H1 (cell line): ENCODE measurements at regions not wholly inside any gene's neighbourhood (a gene's known extent, or its start where the extent isn't known, plus 50 kb on each side); places are given as distances from the start of the nearest gene placed in this dataset.

Experiments
- CTCF ChIA-PET: fragments of 300-600 bp; sonication (Branson Sonifier 250); formaldehyde crosslinking; loops from one replicate; lab custom pipeline; 2021; ENCODE audit not compliant: partially characterized antibody; lab: Charles Lee
- POLR2A ChIA-PET: fragments of 300-600 bp; sonication (Branson Sonifier 250); formaldehyde crosslinking; loops from one replicate; lab custom pipeline; 2021; ENCODE audit warnings: inconsistent platforms; ENCODE audit not compliant: partially characterized antibody; lab: Charles Lee
- DNase-seq, 2 experiments: peaks; one replicate each; pipeline versions ENCODE4 v3.0.0 to v3.0.0-alpha.2; 2010 to 2022; ENCODE audit warnings: low spot score in 2 of 2, low read depth in 1 of 2, mixed read lengths in 1 of 2
- FAIRE-seq: peaks from 2 replicates; lab custom pipeline; 2011; peaks lifted over from hg19 to GRCh38; lab: Jason Lieb, UNC
- H2AFZ ChIP-seq: 2 replicates; pipeline ENCODE4 v1.8.1; 2012; ENCODE audit warnings: low read length, inconsistent platforms
- H2AK5ac ChIP-seq: 2 replicates; pipeline ENCODE4 v1.6.1; 2013; ENCODE audit warnings: low read depth, low read length
- H2BK120ac ChIP-seq: replicated peaks from 2 replicates; pipeline ENCODE3; 2013; ENCODE audit warnings: low read depth, low read length, inconsistent platforms
- H2BK12ac ChIP-seq: 2 replicates; pipeline ENCODE4 v1.6.1; 2013; ENCODE audit warnings: low read depth, low read length
- H2BK15ac ChIP-seq: 2 replicates; pipeline ENCODE4 v1.6.1; 2013; ENCODE audit warnings: low read length
- H2BK20ac ChIP-seq: 2 replicates; pipeline ENCODE4 v1.6.1; 2013; ENCODE audit warnings: low read length
- H2BK5ac ChIP-seq: 2 replicates; pipeline ENCODE4 v1.6.1; 2013; ENCODE audit warnings: low read depth, low read length
- H3K14ac ChIP-seq: 2 replicates; pipeline ENCODE4 v1.6.1; 2013; ENCODE audit warnings: inconsistent platforms; ENCODE audit not compliant: insufficient read length
- H3K18ac ChIP-seq: 2 replicates; pipeline ENCODE4 v1.6.1; 2013; ENCODE audit warnings: low read length; ENCODE audit errors: extremely low read depth
- H3K23ac ChIP-seq: 2 replicates; pipeline ENCODE4 v1.6.1; 2013; ENCODE audit warnings: inconsistent platforms; ENCODE audit not compliant: insufficient read length
- H3K23me2 ChIP-seq: 2 replicates; pipeline ENCODE4 v1.6.1; 2013; ENCODE audit warnings: low read depth, low read length
- H3K27ac ChIP-seq: 2 replicates; pipeline ENCODE4 v1.6.1; 2011; ENCODE audit warnings: low read depth, low read length, inconsistent platforms
- H3K27me3 ChIP-seq, 4 experiments: replicated peaks in 1 of 4; 1 replicate in 1 of 4; 2 replicates in 3 of 4; pipeline versions ENCODE4 v1.6.1 to v1.8.1; 2011 to 2013; ENCODE audit warnings: low read length in 3 of 4, mild to moderate bottlenecking in 3 of 4, inconsistent platforms in 2 of 4, mixed read lengths in 2 of 4, moderate library complexity in 1 of 4; ENCODE audit not compliant: control insufficient read depth in 3 of 4, insufficient read depth in 3 of 4; ENCODE audit errors: extremely low read depth in 1 of 4
- H3K36me3 ChIP-seq, 4 experiments: 2 replicates each; pipeline versions ENCODE4 v1.6.1 to v1.8.1; 2011 to 2013; ENCODE audit warnings: mild to moderate bottlenecking in 4 of 4, low read length in 3 of 4, moderate library complexity in 2 of 4, control low read depth in 1 of 4, inconsistent platforms in 1 of 4; ENCODE audit not compliant: insufficient read depth in 4 of 4, control insufficient read depth in 2 of 4
- H3K4ac ChIP-seq: replicated peaks from 2 replicates; pipeline ENCODE3; 2013; ENCODE audit warnings: low read length, low read depth, mixed read lengths, inconsistent platforms; ENCODE audit not compliant: insufficient read length
- H3K4me1 ChIP-seq, 4 experiments: replicated peaks in 1 of 4; 1 replicate in 1 of 4; 2 replicates in 3 of 4; pipeline versions ENCODE4 v1.6.1 to v1.8.1; 2011 to 2013; ENCODE audit warnings: low read length in 3 of 4, inconsistent platforms in 2 of 4, mixed read lengths in 1 of 4; ENCODE audit not compliant: insufficient read depth in 4 of 4, control insufficient read depth in 3 of 4
- H3K4me2 ChIP-seq, 2 experiments: 2 replicates each; pipeline versions ENCODE4 v1.6.1 to v1.8.1; 2011 to 2013; ENCODE audit warnings: low read depth in 2 of 2, low read length in 2 of 2, control low read depth in 1 of 2, inconsistent platforms in 1 of 2, mild to moderate bottlenecking in 1 of 2; ENCODE audit not compliant: insufficient read depth in 1 of 2
- H3K4me3 ChIP-seq, 4 experiments: fragments of 200-600, 300-600 bp in 1 of 4; sonication (generic), shearing (Covaris generic), sonication (Bioruptor Twin) in 1 of 4; 2 replicates each; pipeline versions ENCODE4 v1.5.1 to v1.8.1; 2011 to 2016; ENCODE audit warnings: low read length in 4 of 4, low read depth in 3 of 4, control low read depth in 2 of 4, inconsistent platforms in 2 of 4, mild to moderate bottlenecking in 2 of 4, mixed read lengths in 1 of 4, moderate library complexity in 1 of 4; ENCODE audit not compliant: insufficient read depth in 2 of 4; ENCODE audit errors: extremely low read depth in 1 of 4
- H3K56ac ChIP-seq: replicated peaks from 2 replicates; pipeline ENCODE3; 2013; ENCODE audit warnings: low read depth, mild to moderate bottlenecking, mixed read lengths, low read length, inconsistent platforms; ENCODE audit not compliant: insufficient read length
- H3K79me1 ChIP-seq: 2 replicates; pipeline ENCODE4 v1.6.1; 2013; ENCODE audit warnings: low read depth, low read length, control low read depth
- H3K79me2 ChIP-seq, 2 experiments: 2 replicates each; pipeline versions ENCODE4 v1.6.1 to v1.8.1; 2012 to 2013; ENCODE audit warnings: low read length in 2 of 2, mild to moderate bottlenecking in 2 of 2, inconsistent platforms in 1 of 2; ENCODE audit not compliant: insufficient read depth in 2 of 2, control insufficient read depth in 1 of 2
- H3K9ac ChIP-seq, 4 experiments: replicated peaks in 1 of 4; 1 replicate in 1 of 4; 2 replicates in 3 of 4; pipeline versions ENCODE4 v1.6.1 to v1.8.1; 2011 to 2013; ENCODE audit warnings: low read depth in 3 of 4, low read length in 3 of 4, control low read depth in 2 of 4, mild to moderate bottlenecking in 2 of 4, moderate library complexity in 2 of 4, inconsistent platforms in 1 of 4; ENCODE audit errors: extremely low read depth in 1 of 4
- H3K9me3 ChIP-seq, 2 experiments: 2 replicates each; pipeline versions ENCODE4 v1.6.1 to v1.8.1; 2012 to 2013; ENCODE audit warnings: mild to moderate bottlenecking in 2 of 2, moderate library complexity in 2 of 2, control low read depth in 1 of 2, inconsistent platforms in 1 of 2, low read depth in 1 of 2, low read length in 1 of 2, mixed read lengths in 1 of 2; ENCODE audit not compliant: insufficient read depth in 2 of 2
- H4K20me1 ChIP-seq, 2 experiments: replicated peaks in 1 of 2; 2 replicates each; pipeline versions ENCODE3 to v1.8.1; 2011 to 2013; ENCODE audit warnings: inconsistent platforms in 2 of 2, low read length in 2 of 2, mild to moderate bottlenecking in 1 of 2; ENCODE audit not compliant: insufficient read depth in 2 of 2, control insufficient read depth in 1 of 2
- H4K5ac ChIP-seq: 2 replicates; pipeline ENCODE4 v1.6.1; 2013; ENCODE audit warnings: low read length, low read depth, mixed read lengths, inconsistent platforms; ENCODE audit not compliant: insufficient read length
- H4K8ac ChIP-seq: 2 replicates; pipeline ENCODE4 v1.8.0; 2013; ENCODE audit warnings: mild to moderate bottlenecking, moderate library complexity, low read length, inconsistent platforms; ENCODE audit not compliant: insufficient read depth; ENCODE audit errors: extremely low read depth
- H4K91ac ChIP-seq: replicated peaks from 2 replicates; pipeline ENCODE3; 2013; ENCODE audit warnings: low read length, mixed read lengths, inconsistent platforms; ENCODE audit not compliant: insufficient read length
- BCL11A ChIP-seq, 2 experiments: IDR thresholded peaks; one replicate each; pipeline ENCODE4 v1.6.1; 2011; ENCODE audit warnings: low read depth in 2 of 2, low read length in 2 of 2, mild to moderate bottlenecking in 2 of 2
- EP300 ChIP-seq, 2 experiments: IDR thresholded peaks; 1 replicate in 1 of 2; 2 replicates in 1 of 2; pipeline ENCODE4 v1.6.1; 2011 to 2012; ENCODE audit warnings: low read depth in 2 of 2, low read length in 2 of 2, mild to moderate bottlenecking in 2 of 2, borderline replicate concordance in 1 of 2, inconsistent platforms in 1 of 2, moderate library complexity in 1 of 2
- RAD21 ChIP-seq, 2 experiments: IDR thresholded peaks in 1 of 2; conservative IDR thresholded peaks in 1 of 2; 2 replicates each; pipeline ENCODE4 v1.6.1; 2011; ENCODE audit warnings: low read depth in 2 of 2, low read length in 2 of 2, improper control_type of control experiment in 1 of 2, inconsistent platforms in 1 of 2, mild to moderate bottlenecking in 1 of 2, moderate library complexity in 1 of 2
- WGBS, 2 experiments: shearing (Covaris generic) in 1 of 2; methylation state at CpG; one replicate each; pipeline versions ENCODE4 v1.1.6 to v1.1.7; 2013 to 2015; ENCODE audit warnings: low lambda C conversion rate in 2 of 2, mixed read lengths in 2 of 2, inconsistent platforms in 1 of 2, low coverage in 1 of 2, missing lambda C conversion rate in 1 of 2; ENCODE audit not compliant: insufficient replicate concordance in 2 of 2, insufficient coverage in 1 of 2, insufficient read length in 1 of 2; ENCODE audit errors: extremely low coverage in 1 of 2, missing lambda C conversion rate in 1 of 2; 5-methylcytosine and 5-hydroxymethylcytosine counted together

- no peak overlapping the region for H2AK5ac ChIP-seq
- ChIA-PET CTCF (interaction anchor here (0.5 to 1.0 kb wide), 2 partner anchors 13 to 313 kb away, joined by 3 read pairs; no protein-coding TSS in a partner anchor), POLR2A (no interaction called here)
- no peak overlapping the region for H3K18ac ChIP-seq
- H3K36me3 ChIP-seq = no peaks in the 10 kb centered on the region
- no peak overlapping the region for H3K14ac ChIP-seq
- no peak overlapping the region for H3K27ac ChIP-seq
- no peak overlapping the region for H4K8ac ChIP-seq
- no peak overlapping the region for H3K4me3 ChIP-seq
- H3K56ac ChIP-seq = no peak overlapping the region
- H3K9me3 ChIP-seq = no peaks in the 10 kb centered on the region; a peak in 1 of 4 replicates
- 95% methylated on average over 1 of the region's 1 CpG; no CpG with 5 or more reads in 1 of the 2 experiments for WGBS, 2 experiments
- H2BK12ac ChIP-seq = no peak overlapping the region
- H3K79me2 ChIP-seq = no peaks in the 10 kb centered on the region
- no peaks in the 10 kb centered on the region for H3K79me1 ChIP-seq
- no peak overlapping the region for H2BK20ac ChIP-seq
- no peak overlapping the region for H4K5ac ChIP-seq
- FAIRE-seq = no peak
- no peak overlapping the region for H3K4ac ChIP-seq
- H2AFZ ChIP-seq = no peak overlapping the region
- no peaks in the 10 kb centered on the region for H3K4me1 ChIP-seq
- no peak overlapping the region for H2BK5ac ChIP-seq
- no peak for DNase-seq
- no peaks in the 10 kb centered on the region for H3K23me2 ChIP-seq
- no peak overlapping the region for H2BK120ac ChIP-seq
- no peak overlapping the region for H3K23ac ChIP-seq
- no peak overlapping the region for H3K4me2 ChIP-seq
- H2BK15ac ChIP-seq = no peak overlapping the region
- no peaks in the 10 kb centered on the region for H4K20me1 ChIP-seq
- TF ChIP-seq BCL11A (IDR thresholded peaks at IDR 0.05; ENCODE audit: low read depth in 2 of 2, low read length in 2 of 2) (no peak), RAD21 (IDR thresholded peaks at IDR 0.05 in 1 of 2, conservative IDR thresholded peaks at IDR 0.05 in 1 of 2; ENCODE audit: low read depth in 2 of 2, low read length in 2 of 2) (no peak), EP300 (IDR thresholded peaks at IDR 0.05; ENCODE audit: borderline replicate concordance in 1 of 2, low read depth in 2 of 2, low read length in 2 of 2) (no peak)
- H4K91ac ChIP-seq = no peak overlapping the region
- no peaks in the 10 kb centered on the region for H3K27me3 ChIP-seq
- H3K9ac ChIP-seq = no peak overlapping the region
These were observed 178.8 kb downstream of the GNAT3 start for GRCh38 chr7:80333040-80333439.
